Small intestine (tissue), 7 donors: ENCODE measurements at regions not wholly inside any gene's neighbourhood (a gene's known extent, or its start where the extent isn't known, plus 50 kb on each side); places are given as distances from the start of the nearest gene placed in this dataset.
A peak's percentile ranks its signal among the peaks of the same experiment; 100 is the strongest.

Source experiments
- DNase-seq, 2 donors: peaks; one replicate each; pipeline versions ENCODE4 v3.0.0 to v3.0.0-alpha.2; 2013
- FAIRE-seq: peaks from 2 replicates; lab custom pipeline; 2012; peaks lifted over from hg19 to GRCh38; lab: Jason Lieb, UNC
- H3K27ac ChIP-seq, 3 donors: one replicate each; pipeline ENCODE4 v1.5.1; 2013; ENCODE audit warnings: low read length in 2 of 3, mild to moderate bottlenecking in 2 of 3, control low read depth in 1 of 3, inconsistent platforms in 1 of 3, low read depth in 1 of 3, moderate library complexity in 1 of 3
- H3K27me3 ChIP-seq, 3 donors: one replicate each; pipeline ENCODE4 v1.6.1; 2013; ENCODE audit warnings: low read length in 3 of 3, inconsistent platforms in 1 of 3; ENCODE audit not compliant: control insufficient read depth in 3 of 3, insufficient read depth in 3 of 3
- H3K36me3 ChIP-seq, 3 donors: one replicate each; pipeline ENCODE4 v1.6.1; 2013; ENCODE audit warnings: low read length in 3 of 3, inconsistent platforms in 1 of 3, low read depth in 1 of 3, mild to moderate bottlenecking in 1 of 3, moderate library complexity in 1 of 3; ENCODE audit not compliant: control insufficient read depth in 3 of 3, insufficient read depth in 2 of 3
- H3K4me1 ChIP-seq, 3 donors: one replicate each; pipeline ENCODE4 v1.6.1; 2013; ENCODE audit warnings: low read length in 2 of 3, inconsistent platforms in 1 of 3, low read depth in 1 of 3, mild to moderate bottlenecking in 1 of 3, moderate library complexity in 1 of 3; ENCODE audit not compliant: control insufficient read depth in 3 of 3, insufficient read depth in 2 of 3
- H3K4me3 ChIP-seq, 3 donors: one replicate each; pipeline ENCODE4 v1.5.1; 2013; ENCODE audit warnings: low read length in 3 of 3, control low read depth in 1 of 3, inconsistent platforms in 1 of 3, low read depth in 1 of 3, mild to moderate bottlenecking in 1 of 3, moderate library complexity in 1 of 3
- H3K9me3 ChIP-seq, 2 donors: one replicate each; pipeline ENCODE4 v1.6.1; 2013; ENCODE audit warnings: low read depth in 1 of 2, low read length in 1 of 2; ENCODE audit not compliant: control insufficient read depth in 2 of 2, insufficient read depth in 1 of 2
- WGBS, 3 donors: extraction: QIAGEN DNeasy Blood & Tissue Kit; methylation state at CpG; one replicate each; pipeline ENCODE4 v1.1.7; 2013; 5-methylcytosine and 5-hydroxymethylcytosine counted together
- donor health status: healthy with polysubstance abuse.
- donor health status: control.
- donor health status: control.
- donor health status: Bipolar disorder and iron deficiency.
- donor health status: healthy.

GRCh38 chr9:118832371-118832770 is 536.9 kb downstream of the BRINP1 start:
- no peaks in the 10 kb centered on the region for H3K4me1 ChIP-seq
- FAIRE-seq (no peak), DNase-seq (no peak)
- H3K27ac ChIP-seq: no peak overlapping the region
- H3K36me3 ChIP-seq: no peaks in the 10 kb centered on the region
- no peak overlapping the region for H3K4me3 ChIP-seq
- no peaks in the 10 kb centered on the region for H3K27me3 ChIP-seq
- WGBS, 3 donors: 71 to 84% (median 78%) methylated on average over 5 of the region's 5 CpGs
- no peaks in the 10 kb centered on the region for H3K9me3 ChIP-seq

DNA sequence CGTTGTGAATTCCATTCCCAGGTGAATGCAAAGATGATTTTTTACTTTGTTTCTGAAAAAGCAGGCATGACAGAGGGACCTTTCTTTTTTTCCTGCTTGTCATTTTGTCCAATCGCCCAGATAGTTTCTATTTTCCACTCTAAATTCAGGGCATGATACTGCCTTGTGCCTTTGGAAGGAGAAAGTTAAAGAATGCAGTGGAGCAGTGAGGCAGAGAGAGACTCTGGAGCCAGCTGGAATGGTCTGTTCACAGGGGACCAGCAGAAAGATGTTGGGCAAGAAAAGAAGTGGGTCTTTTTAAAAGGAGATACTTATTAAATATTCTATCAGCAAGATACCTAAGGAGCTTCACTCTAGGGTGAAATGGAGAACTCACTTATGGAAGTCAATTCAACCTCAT is 532.3 kb downstream of the BRINP1 start:
- Histone ChIP-seq H3K4me3 (no peak overlapping the region), H3K9me3 (no peaks in the 10 kb centered on the region), H3K36me3 (no peaks in the 10 kb centered on the region), H3K27ac (no peak overlapping the region), H3K4me1 (no peaks in the 10 kb centered on the region), H3K27me3 (no peaks in the 10 kb centered on the region)
- DNase-seq (no peak), FAIRE-seq (no peak)
- whole genome bisulfite sequencing, 3 donors: 41 to 62% (median 50%) methylated on average over 2 of the region's 2 CpGs

DNA sequence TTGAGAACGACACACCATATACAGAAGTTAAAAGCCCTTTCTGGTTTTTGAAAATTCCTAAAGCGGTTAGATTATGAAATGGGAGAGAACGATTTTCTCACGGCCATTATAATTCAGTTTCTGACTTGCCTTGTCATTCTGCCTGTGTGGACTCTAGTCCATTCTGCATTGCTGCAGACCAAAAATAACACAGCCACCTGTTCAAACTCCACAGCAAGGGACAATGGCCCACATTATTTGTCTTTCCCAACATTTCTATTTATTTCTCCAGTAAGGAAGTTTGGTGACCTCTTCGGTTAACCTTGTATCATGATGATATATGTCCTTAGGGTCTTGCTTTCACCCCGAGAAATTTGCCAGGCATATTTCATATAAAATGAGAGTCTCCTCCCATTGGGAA is 497.7 kb downstream of the BRINP1 start:
- Histone ChIP-seq H3K9me3 (no peaks in the 10 kb centered on the region), H3K4me1 (no peaks in the 10 kb centered on the region), H3K36me3 (no peaks in the 10 kb centered on the region), H3K27me3 (no peaks in the 10 kb centered on the region), H3K27ac (no peak overlapping the region), H3K4me3 (no peak overlapping the region)
- 68 to 78% (median 77%) methylated on average over 6 of the region's 6 CpGs for WGBS, 3 donors
- FAIRE-seq (no peak), DNase-seq (no peak)

- DNase-seq: no peak
- H3K27me3 ChIP-seq: no peaks in the 10 kb centered on the region
- WGBS, 3 donors: 62 to 80% (median 71%) methylated on average over 4 of the region's 4 CpGs
- H3K36me3 ChIP-seq: no peaks in the 10 kb centered on the region
- no peak overlapping the region for H3K4me3 ChIP-seq
- H3K27ac ChIP-seq: no peak overlapping the region
- FAIRE-seq: no peak
- H3K4me1 ChIP-seq: no peaks in the 10 kb centered on the region
- no peaks in the 10 kb centered on the region for H3K9me3 ChIP-seq
Observed at GRCh38 chr9:118882684-118883083, 486.6 kb downstream of the BRINP1 start.

DNA sequence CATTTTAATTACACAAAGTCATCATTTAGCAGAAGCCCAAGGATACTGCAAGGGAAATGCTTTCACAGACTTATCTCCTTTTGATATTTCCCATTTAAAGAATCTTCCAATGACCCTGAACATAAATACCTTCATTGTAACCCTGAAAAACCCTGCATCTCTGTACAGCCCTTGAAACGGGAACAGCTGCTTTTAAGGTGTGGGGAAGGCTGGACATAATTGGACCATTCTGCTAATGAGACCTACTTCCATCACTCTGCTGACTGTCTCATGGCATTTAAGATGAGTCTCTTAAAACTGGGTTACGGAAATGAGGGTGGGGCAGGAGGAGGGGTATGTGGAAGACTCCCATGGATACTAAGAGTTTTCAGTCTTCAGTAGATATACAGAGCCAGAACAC is 485.8 kb downstream of the BRINP1 start:
- DNase-seq: no peak
- Histone ChIP-seq H3K27ac (no peak overlapping the region), H3K4me1 (no peaks in the 10 kb centered on the region), H3K27me3 (no peaks in the 10 kb centered on the region), H3K4me3 (no peak overlapping the region), H3K36me3 (no peaks in the 10 kb centered on the region), H3K9me3 (no peaks in the 10 kb centered on the region)
- FAIRE-seq: no peak
- WGBS, 3 donors: 74 to 83% (median 74%) methylated on average over 2 of the region's 2 CpGs

GRCh38 chr9:118891213-118891612 is 478.0 kb downstream of the BRINP1 start:
- H3K4me1 ChIP-seq: no peaks in the 10 kb centered on the region
- H3K27me3 ChIP-seq: no peaks in the 10 kb centered on the region
- WGBS, 3 donors: 66 to 68% (median 67%) methylated on average over 6 of the region's 6 CpGs
- no peak overlapping the region for H3K4me3 ChIP-seq
- DNase-seq: no peak
- no peak overlapping the region for H3K27ac ChIP-seq
- H3K36me3 ChIP-seq: no peaks in the 10 kb centered on the region
- H3K9me3 ChIP-seq: no peaks in the 10 kb centered on the region
- FAIRE-seq: no peak

DNA sequence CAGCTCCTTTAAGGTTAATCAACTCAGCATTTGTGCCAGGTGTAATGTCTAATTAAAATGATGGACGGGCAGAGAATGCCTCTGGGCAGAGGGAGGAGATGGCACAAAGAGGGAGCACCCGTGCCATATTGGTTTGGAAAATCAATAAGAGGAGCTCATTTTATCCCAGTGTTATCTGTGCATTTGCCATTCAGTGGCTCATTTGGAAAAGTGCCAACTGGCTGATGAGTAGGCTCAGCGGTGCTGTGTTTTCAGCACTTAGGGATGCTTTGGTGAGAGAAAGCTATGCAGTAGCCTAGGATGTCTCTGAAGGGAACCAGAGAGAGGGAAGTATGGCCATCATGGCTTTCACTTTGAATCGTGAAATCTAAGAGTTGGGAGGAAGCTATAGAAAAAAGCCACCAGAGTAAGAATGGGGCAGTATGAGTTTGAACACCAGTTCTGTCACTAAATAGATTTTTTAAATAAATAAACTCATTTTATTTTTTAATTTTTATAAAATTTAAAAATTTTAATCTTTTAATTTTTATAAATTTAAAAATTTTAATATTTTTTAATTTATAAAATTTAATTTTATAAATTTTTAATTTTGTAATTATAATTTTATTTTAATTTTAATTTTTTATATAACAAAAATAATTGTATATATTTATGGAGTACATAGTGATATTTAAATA is 472.8 kb downstream of the BRINP1 start:
- peak; percentile 81 for FAIRE-seq
- Histone ChIP-seq H3K36me3 (no peaks in the 10 kb centered on the region), H3K4me3 (no peak overlapping the region), H3K4me1 (no peaks in the 10 kb centered on the region), H3K9me3 (no peaks in the 10 kb centered on the region), H3K27me3 (no peaks in the 10 kb centered on the region), H3K27ac (no peak overlapping the region)
- DNase-seq: no peak
- WGBS, 3 donors: 75 to 86% (median 83%) methylated on average over 4 of the region's 4 CpGs

DNA sequence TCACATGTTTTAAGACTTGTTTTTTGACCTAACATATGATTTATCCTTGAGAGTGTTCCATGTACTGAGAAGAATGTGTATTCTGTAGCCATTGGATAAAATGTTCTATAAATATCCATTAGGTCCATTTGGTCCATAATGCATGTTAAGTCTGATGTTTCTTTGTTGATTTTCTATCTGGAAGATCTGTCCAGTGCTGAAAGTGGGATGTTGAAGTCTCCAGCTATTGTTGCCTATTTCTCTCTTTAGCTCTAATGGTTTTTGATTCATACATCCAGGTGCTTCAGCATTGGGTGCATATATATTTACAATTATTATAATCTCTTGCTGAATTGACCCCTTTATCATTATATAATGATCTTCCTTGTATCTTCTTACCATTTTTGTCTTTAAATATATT is 451.1 kb downstream of the BRINP1 start:
- DNase-seq: no peak
- Histone ChIP-seq H3K9me3 (peaks cover 0 to 18% of the 10 kb centered on the region in 2 donors), H3K27me3 (no peaks in the 10 kb centered on the region), H3K4me1 (no peaks in the 10 kb centered on the region), H3K27ac (no peak overlapping the region), H3K36me3 (no peaks in the 10 kb centered on the region), H3K4me3 (no peak overlapping the region)
- FAIRE-seq: no peak

GRCh38 chr9:118928722-118929121 is 440.5 kb downstream of the BRINP1 start:
- H3K9me3 ChIP-seq: no peaks in the 10 kb centered on the region
- H3K27ac ChIP-seq: no peak overlapping the region
- H3K4me1 ChIP-seq: no peaks in the 10 kb centered on the region
- FAIRE-seq: no peak
- no peaks in the 10 kb centered on the region for H3K27me3 ChIP-seq
- no peak for DNase-seq
- no peak overlapping the region for H3K4me3 ChIP-seq
- 22 to 34% (median 29%) methylated on average over 2 of the region's 2 CpGs for WGBS, 3 donors
- H3K36me3 ChIP-seq: no peaks in the 10 kb centered on the region
